ENCODE measurements at regions not wholly inside any gene's neighbourhood (a gene's known extent, or its start where the extent isn't known, plus 50 kb on each side); places are given as distances from the start of the nearest gene placed in this dataset.
"Not testable (repeated sequence)": the region's sequence is repeated elsewhere in the genome, so short reads cannot be mapped to it uniquely, and the experiment has no call there.

GRCh38 chr4:100876546-100876945 is 358.7 kb upstream of the EMCN start:
- no peak for DNase-seq (ENCODE audit: low read depth)

GRCh38 chr4:100875296-100876068 is 357.7 kb upstream of the EMCN start:
- DNase-seq (ENCODE audit: low read depth) = no peak
- no peak for TF ChIP-seq CTCF (conservative IDR thresholded peaks at IDR 0.05; ENCODE audit: low read depth, low read length)
- H3K4me3 ChIP-seq (ENCODE audit: low read length) = no peak overlapping the region

More at GRCh38 chr4:100876546-100876945, 358.7 kb upstream of the EMCN start:
- TF ChIP-seq CTCF (conservative IDR thresholded peaks at IDR 0.05; ENCODE audit: low read depth, low read length) = no peak
- no peak overlapping the region for H3K4me3 ChIP-seq (ENCODE audit: low read length)

- no peak for DNase-seq (ENCODE audit: low read depth)
- H3K4me3 ChIP-seq (ENCODE audit: low read length) = no peak overlapping the region
- TF ChIP-seq CTCF (conservative IDR thresholded peaks at IDR 0.05; ENCODE audit: low read depth, low read length) = no peak
Observed at GRCh38 chr4:100872811-100873210, 355.0 kb upstream of the EMCN start.

GRCh38 chr4:100870940-100871772 is 353.3 kb upstream of the EMCN start:
- DNase-seq (ENCODE audit: low read depth) = no peak
- H3K4me3 ChIP-seq (ENCODE audit: low read length) = no peak overlapping the region
- TF ChIP-seq CTCF (conservative IDR thresholded peaks at IDR 0.05; ENCODE audit: low read depth, low read length) = no peak

- H3K4me3 ChIP-seq (ENCODE audit: low read length) = no peak overlapping the region
- no peak for DNase-seq (ENCODE audit: low read depth)
- TF ChIP-seq CTCF (conservative IDR thresholded peaks at IDR 0.05; ENCODE audit: low read depth, low read length) = no peak
Observed at GRCh38 chr4:100869276-100869675, 351.5 kb upstream of the EMCN start.

- H3K4me3 ChIP-seq (ENCODE audit: low read length); DNase-seq (ENCODE audit: low read depth): not testable (repeated sequence)
Observed at GRCh38 chr4:100868281-100868680, 350.5 kb upstream of the EMCN start.

GRCh38 chr4:100852326-100852725 is 334.5 kb upstream of the EMCN start:
- TF ChIP-seq CTCF (conservative IDR thresholded peaks at IDR 0.05; ENCODE audit: low read depth, low read length) = no peak
- no peak for DNase-seq (ENCODE audit: low read depth)
- H3K4me3 ChIP-seq (ENCODE audit: low read length) = no peak overlapping the region

All from retinal pigment epithelial cell (primary cell).